Muscle of back (tissue), 3 donors: ENCODE measurements at regions not wholly inside any gene's neighbourhood (a gene's known extent, or its start where the extent isn't known, plus 50 kb on each side); places are given as distances from the start of the nearest gene placed in this dataset.

Experiments
- DNase-seq, 3 donors: peaks; one replicate each; pipeline versions ENCODE4 v3.0.0 to v3.0.0-alpha.2; 2013

DNA sequence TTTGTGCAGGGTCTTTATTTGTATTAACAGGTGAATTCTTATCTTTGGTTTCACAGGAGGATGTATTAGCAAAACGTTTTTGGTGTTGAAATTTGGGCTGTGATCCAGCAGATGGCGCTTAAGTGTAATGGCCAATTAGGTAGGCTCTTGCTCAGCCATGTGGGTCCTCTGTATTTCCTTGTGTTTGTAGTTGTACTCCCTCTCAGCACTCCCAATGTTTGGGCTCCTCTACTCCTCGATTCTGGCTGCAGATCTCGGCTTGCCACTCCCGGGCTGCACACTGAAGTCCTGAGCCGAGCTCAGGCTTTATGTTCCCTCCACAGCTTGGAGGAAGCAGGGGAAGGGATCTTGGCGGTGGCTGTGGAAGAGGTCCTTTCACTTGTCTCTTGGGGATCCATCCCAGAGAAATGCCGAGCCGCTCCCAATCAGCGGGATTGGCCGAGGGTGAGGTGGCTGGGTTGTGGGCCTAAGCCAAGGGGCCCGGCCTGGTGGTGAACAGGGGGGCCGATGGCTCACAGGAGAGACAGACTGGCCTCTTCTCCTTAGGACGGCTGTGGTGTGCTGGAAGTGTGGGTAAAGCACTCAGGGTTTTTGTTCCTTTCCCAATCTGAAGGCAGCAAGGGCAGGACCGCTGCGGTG lies 133.7 kb downstream of the AEBP2 start:
- DNase-seq: peak in 1 of 3 donors; percentile 44

DNA sequence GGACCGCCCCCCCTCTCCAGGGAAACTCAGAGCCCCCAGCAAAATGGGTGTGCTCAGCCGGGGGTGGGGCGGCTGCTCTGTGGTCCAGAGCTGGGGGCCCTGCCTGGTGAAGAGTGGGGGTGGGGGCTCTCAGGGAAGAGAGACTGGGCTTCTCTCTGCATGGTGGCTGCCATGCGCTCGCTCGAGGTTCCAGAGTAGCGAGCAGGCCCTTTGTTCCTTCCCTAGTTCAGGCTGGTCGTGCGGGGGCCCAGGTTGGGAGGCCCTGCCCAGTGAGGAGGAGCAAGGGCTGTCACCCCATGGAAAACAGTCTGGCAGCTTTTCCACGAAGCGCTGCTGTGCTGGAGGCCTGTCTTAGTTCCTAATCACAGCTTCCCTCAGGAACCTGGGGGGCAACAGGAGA lies 134.6 kb downstream of the AEBP2 start:
- DNase-seq: no peak

DNA sequence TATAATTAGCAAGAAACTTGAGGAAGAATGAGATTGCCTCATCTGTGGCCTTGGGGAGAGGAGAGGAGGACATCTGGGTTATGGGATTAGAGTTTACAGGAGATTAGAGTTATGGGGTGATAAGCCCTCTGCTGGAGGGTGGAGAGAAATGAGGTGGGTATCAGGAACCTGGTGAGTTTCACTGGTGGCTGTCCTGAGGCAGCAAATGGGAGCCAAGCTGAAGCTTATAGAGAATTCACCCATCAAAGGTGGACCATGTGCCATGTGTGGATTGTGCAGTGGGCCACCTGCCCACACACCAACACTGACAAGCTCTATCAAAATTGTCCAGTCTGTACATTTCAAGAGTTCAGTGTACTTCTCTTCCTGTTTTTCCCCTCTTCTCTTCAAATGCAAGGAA lies 135.3 kb downstream of the AEBP2 start:
- DNase-seq: no peak

DNA sequence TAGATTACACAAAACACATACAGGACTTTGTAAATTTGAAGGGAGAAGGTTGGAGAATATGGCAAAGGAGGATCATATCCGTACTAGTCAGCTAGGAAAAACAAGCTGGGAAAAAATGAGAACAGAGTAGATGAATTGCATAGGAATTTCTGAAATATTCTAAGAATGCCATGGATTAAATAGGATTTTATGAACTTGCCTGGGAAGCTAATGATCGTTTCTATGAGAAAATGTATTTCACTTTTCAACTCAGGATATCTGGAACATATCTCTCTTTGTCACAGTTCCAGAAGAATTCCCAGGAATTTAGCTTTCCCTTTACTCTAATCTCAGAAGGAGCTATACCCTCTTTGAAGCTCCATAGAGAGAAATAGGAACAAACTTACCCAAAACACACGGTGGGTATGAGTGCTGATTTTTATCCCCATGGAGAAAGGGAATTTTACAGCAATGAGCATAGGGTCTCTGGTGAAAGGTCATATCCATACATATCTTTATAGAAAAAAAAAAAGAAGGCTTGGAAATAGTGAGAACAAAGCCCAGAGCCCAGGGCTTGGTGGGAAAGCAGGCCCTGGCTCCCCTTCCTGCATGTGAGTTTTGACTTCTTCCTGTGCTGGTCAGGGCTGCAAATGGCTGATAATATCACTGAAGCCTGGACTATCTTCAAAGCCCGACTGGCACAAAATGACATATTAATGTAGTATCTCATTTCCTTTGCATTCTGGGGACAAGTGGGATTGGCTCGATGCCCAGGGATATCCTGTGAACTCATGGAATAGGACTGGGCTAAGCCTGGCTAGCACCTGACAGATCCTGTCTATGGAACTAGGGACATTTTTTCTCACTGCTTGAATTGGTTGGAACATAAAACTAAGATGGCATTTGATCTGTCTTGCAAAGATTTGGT lies 136.3 kb downstream of the AEBP2 start:
- peak; percentile 59 to 83 (median 76) for DNase-seq

DNA sequence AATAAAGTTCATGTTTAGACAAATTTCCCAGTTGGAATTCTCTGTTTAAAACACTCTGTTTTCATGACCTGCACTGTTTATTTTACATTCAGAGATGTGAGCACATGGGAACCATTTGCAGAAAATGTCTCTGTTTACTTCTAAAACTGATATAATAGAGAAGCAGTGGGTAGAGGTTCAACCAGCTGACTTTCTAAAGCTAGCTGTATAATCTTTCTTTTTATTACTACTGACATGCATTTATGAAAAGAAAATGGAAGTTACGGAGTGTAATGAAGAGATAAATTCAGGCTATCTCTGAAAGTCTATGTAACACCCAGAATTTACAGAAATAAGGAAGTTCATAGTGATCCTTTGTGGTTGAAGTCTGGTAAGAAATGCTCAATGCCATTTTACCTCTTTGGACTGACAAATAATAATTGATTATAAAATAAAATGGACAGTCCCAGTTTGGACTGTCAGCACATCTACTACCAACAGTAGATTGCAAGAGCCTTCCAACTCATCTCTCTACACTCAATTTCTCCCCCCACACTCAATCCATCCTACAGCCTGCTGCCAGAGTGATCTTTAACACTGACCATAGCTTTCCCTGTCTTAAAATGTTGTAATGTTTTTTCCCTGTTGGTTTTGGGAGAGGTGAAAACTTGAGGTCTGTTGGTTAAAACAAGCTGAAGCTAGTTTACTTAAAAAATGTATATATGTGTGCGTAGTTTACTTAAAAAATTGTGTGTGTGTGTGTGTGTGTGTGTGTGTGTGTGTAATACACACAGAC lies 137.4 kb downstream of the AEBP2 start:
- peak in 1 of 3 donors; percentile 52 for DNase-seq

DNA sequence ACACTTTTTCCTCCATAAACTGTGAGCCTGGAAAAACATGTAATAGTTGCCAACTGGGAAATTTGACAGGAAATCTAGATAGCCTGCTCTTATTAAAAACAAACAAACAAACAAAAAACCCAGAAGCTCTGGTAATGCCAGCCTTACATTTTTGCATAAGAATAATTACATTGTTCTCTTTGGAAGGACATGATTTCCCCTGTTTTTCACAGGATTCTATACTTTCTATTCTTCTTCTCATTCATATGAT lies 137.9 kb downstream of the AEBP2 start:
- no peak for DNase-seq

DNA sequence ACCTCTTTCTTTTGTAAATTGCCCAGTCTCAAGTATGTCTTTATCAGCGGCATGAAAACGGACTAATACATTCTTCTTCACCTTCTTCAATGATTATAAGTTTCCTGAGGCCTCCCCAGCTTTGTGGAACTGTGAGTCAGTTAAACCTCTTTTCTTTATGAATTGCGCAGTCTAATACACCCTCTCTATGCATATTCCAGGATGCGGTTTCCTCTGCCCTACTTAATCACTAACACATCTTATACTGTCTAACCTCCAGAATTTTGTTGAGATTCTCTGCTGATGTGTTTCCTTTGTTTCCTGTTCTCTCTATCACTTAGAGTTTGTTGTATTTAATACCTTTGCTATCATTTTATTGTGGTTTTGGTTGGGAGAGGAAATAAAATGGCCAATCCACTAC lies 145.4 kb downstream of the AEBP2 start:
- no peak for DNase-seq

DNA sequence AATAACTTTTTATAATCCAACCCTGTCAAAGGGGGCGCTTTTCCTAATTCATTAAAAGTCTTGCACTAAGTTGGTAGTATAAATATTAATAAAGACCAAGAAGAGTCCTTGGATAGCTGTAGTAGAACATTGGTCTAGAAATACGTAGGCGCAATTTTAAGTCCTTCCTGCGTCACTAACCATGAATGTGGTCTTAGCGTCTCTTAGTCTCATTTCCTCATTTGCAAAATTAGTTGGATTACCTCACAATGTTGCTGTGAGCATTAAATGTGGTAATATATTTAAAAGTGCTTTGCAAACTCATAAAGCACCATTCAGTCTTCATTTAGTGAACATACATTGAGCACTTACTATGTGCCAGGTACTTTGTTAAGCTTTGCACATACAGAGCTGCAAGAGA lies 149.7 kb downstream of the AEBP2 start:
- DNase-seq: no peak

DNA sequence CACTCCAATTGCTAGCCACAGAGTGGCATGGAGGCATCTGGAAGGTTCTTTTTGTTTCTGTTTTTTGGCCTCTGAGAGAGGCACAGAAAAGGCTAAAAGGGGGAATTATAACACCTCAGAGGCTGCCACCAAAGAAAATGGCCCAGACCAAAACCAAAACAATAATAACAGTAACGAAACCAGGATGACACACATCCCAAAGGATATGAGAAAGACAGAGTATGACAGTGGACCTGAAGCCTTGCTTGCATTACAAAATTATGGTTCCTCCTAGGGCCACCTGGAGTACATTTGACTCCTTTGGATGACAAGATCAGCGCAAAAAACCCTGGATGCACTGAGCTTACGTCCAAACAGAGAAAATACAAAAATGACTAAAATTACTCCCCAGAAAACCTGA lies 152.7 kb downstream of the AEBP2 start:
- DNase-seq: no peak

DNA sequence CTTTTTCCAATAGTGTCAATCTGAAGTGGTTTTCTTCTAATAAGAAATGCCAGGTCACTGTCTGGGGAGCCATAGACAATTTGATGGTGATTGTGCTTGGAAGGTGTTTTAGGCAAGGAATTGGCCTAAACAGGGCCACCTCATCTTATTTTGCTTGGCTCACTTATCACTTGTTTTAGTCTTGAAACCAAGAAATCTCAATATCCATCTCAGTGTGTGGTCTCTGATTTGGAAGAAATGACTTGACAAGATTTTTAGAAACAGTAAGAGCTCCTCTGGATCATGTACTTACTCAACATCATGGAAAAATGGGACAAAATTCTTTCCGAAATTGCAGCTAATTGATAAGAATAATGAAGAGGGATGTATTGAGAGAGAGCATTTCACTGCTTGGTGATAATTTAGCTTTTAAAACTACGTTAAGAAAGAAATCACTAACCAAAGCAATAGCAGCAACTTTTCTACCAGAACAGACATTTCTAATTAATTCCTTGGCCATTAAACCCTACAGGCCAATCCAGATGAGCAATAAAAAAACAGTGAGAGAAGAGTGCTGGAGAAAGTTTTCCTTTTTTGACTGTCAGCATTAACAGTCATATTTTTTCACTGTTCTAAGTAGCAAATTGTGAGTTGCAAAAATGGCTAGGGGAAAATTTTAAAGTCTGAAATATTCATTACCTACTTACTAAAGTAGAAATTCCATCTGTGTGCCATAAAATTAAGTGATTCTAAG lies 157.3 kb downstream of the AEBP2 start:
- DNase-seq: peak; percentile 24 to 79 (median 43)

DNA sequence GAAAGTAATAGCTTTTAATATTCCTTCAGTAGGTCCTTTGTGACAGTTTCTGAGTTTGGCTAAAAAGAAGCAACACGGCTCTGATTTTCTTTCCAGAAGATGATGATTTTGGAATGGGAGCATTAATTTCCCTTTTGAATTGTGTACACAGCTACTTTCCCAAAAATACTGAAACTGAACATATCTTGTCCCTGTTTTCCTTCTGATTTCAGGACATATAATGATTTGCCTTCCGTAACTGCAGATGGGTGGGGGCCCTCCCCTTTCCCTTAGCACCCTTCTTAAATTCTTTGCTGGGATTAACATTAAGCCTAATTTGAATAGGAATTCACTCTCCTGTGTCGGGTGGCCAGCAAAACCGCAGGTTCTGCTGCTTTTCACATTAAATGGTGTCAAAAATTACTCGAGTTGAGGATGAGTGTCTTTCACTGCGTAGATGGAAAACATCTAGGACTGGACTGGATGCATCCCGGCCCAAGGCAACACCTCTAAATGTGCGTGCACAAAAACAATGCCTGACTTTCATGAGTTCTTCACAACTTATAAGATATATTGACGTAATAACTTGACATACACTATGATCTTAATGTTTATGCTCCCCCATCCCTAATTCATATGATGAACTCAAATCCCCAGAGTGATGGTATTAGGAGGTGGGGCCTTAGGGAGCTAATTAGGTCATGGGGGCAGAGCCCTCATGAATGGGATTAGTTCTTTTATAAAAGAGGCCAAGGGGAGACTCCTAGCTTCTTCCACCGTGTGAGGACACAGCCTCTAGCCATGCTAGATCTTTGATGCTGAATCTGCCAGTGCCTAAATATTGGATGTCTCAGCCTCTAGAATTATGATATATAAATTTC lies 158.1 kb downstream of the AEBP2 start:
- DNase-seq: peak in 2 of 3 donors; percentile 48 to 61

DNA sequence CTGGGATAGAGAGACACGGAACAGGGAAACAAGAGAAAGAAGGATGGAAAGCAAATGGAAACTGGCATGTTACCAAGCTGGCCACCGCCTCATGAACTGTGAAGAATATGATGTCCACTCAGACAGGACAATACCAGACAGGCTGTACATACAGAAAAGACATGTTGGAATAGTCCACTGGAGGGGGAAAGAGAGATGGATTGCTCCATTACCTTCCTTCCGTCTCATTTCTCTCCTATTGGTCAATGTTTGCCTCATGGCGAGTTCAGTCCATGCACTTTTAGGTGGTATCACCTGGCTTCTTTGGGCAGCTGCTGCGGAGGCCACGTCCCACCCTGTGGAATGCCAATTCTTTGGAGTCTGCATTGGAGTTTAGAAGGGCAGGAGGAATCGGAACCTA lies 166.4 kb downstream of the AEBP2 start:
- DNase-seq: no peak

DNA sequence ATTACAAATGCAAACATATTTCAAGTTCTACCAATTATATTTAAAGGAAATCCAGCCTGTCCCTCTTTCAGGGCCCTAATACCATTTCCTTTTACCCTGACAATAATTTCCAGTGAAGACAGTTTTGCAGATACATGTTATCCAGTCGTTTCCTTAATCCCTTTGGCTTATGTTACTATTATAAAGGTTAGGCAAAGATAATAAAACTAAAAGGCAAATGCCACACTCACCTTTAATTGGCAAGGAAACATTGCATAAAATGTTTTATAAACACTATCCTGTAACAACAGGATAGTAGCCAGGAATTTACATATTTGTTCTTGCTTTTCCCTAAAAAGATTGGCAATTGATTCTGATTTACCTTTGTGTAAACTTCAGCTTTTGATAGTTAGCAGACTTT lies 168.7 kb downstream of the AEBP2 start:
- no peak for DNase-seq

DNA sequence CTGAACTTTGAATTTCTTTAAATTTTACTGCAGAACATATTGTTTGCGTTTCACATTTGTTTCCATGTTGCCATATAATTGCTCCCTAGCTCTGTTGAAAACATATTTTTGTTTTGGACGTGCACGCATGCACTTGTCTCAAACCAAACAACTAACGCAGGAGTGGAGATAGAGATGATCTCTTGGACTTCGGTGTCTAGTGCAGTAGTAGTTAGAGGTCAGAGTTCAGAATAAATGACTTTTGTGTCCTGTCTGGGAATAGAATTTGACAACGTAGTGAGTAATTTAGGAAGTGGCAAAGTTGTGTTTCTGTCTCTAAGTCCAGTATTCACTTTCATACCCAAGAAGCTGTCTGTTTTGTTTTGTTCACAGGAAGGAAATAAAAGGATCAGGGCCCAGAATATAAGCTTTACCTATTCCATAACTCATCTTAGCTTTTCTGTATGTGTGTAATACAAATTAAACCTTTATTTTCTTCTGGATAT lies 173.8 kb downstream of the AEBP2 start:
- no peak for DNase-seq

DNA sequence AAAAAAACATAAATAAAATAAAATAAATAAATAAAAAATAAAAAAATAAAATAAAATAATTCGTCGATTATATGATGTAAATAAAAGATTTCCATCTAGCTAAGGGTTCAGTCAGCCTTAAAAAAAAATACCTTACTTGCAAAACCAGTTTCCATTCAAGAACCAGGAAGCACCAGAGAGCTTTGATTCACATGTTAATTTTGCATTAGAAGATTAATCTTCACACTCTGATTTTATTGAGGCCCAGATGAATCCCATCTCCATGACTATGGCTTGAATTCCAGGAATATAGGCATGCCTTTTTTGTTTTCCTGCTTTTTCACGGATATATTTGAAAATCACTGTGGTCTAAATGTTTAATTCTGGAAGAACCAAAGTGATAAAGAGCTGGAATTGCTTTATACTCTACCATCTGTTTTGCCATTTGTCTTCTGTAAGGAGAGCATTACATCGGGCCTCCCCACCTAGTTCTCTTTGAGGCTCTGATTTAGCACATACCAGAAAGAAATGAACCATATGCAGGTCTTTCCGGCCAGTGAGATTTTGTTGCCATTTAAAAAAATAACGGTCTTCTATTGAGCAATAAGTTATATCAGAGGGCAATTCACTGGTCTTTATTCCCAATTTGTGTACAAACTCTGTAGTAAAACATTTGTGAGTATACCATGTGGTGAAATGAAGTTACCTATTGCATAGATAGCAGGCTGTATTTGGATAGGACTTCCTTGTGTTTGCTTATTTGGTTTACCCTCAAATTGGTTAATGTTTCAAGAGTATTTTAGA lies 175.5 kb downstream of the AEBP2 start:
- no peak for DNase-seq

DNA sequence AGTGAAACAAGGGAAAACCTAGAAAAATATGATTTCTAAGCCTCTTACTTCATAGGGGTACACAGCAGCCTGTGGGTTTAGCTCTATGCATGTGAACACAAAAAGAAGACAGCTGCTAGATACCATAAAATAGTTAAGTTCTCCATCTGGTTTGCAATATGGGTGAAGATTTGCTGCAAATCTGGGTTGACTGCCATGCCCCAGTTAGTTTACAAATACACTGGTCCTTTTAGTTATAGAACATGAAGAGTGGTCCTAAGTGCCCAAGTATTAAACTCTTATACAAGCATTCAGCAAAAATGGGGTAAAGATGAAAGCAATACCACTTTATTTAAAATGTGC lies 176.1 kb downstream of the AEBP2 start:
- no peak for DNase-seq

DNA sequence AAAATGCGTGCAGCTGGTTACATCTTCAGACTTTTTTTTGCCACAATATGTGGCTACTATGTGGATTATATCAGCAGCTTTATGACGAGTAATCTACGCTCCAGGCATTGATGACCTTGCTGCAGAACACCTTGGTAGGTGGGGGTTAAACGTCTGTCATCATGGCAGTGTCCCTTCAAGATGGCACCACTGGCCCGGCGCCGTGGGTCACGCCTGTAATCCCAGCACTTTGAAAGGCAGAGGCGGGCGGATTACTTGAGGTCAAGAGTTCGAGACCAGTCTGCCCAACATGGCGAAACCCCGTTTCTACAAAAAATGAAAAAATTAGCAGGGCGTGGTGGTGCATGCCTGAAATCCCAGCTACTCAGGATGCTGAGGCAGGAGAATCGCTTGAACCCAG lies 177.5 kb downstream of the AEBP2 start:
- no peak for DNase-seq

DNA sequence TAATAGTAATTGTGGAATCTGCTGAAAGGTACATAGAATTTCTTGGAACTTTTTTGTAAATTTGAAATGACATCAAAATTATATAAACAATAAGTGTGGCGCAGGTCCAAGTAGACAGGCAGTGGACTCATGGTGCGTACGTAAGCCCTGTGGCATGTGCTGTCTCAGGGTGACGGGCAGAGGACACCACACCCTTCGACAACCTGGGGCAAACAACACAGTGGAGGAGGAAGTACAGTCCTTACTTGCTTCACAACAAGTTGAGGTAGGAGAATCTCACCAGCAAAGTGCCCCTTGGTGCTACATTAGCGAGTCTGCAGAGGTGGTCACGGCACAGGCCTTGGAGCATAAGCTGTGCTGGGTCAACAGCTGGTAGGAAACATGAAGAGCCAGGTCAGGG lies 180.9 kb downstream of the AEBP2 start:
- DNase-seq: no peak

DNA sequence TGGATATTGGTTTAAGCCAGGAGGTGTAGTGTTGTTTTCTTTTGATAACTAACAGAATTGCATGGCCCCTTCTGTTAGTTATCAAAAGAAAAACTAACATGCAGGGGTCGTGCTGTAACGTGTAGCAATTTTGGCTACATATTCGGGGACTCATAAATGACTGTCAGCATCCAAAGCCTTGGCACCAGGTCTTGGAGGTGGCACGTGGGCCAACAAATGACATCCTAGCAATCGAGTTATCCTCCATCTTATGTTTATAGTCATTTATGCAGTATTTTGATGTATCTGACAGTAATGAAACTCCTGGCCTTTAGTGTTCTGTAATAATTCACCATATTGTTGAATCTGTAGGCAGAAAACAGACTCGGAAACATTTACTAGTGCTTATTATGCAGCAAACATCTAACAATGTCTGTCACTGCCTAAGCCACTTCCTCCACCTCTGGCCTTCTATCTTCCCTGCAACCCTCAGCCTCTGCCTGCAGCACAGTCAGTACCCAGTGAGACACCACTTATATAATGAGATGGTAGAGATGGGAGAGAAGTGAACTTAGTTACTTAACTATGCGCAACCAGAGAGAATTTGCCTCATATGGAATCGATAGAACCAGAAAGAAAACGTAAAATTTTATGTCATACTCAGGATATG lies 184.6 kb downstream of the AEBP2 start:
- DNase-seq: no peak

DNA sequence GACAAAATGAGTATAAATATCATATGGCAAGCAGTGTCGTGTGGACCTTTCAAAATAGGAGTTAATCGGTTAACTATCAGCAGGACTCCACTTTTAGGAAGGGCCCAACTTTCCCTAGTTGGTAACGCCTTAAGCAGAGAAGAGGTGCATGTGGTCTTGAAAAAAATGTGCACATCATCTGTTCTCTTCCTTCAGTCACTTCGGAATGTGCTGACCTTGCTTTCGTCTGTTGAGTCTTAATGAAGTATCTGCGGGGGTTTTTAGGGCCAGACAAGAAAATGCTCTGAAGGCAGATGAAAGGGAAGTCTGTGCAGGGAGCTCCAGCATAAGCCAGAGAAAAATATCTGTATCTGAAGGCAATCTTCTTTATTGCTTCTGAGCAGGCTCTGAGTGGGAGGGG lies 185.2 kb downstream of the AEBP2 start:
- peak in 1 of 3 donors; percentile 38 for DNase-seq
